ENCODE measurements at regions not wholly inside any gene's neighbourhood (a gene's known extent, or its start where the extent isn't known, plus 50 kb on each side); places are given as distances from the start of the nearest gene placed in this dataset.

DNA sequence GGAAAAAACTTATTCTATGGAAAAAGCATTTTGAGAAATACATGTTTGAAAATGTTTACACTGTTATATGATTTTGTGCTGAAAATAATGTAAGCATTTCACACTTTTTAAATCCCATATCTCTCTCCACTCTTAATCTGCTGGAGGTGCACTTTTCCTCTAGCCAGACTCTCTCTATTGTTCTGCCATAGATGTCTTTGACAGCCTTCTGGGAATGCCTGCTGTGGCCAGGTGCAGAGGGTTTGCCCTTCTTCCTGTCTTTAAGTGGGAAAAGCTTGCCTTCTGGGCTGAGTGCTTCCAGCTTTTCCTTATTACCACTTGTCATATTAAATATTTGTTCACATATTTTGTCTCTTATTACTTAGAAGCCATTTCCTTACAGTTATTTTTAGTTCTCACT lies 60.1 kb upstream of the PPM1H start:
- no peak overlapping the region for H2AFZ ChIP-seq (ENCODE audit: low read depth)
- H3F3A ChIP-seq (replicated peaks; ENCODE audit: insufficient read depth), result no peaks in the 10 kb centered on the region
- H3K4me3 ChIP-seq (ENCODE audit: low read depth in 2 of 2, low read length in 1 of 2), result no peak overlapping the region
- no peaks in the 10 kb centered on the region for H3K79me2 ChIP-seq (ENCODE audit: insufficient read depth)
- no peak overlapping the region for H3K4me2 ChIP-seq
- no peaks in the 10 kb centered on the region for H3K9me3 ChIP-seq
- H3K4me1 ChIP-seq (ENCODE audit: control insufficient read depth in 1 of 2, insufficient read depth in 2 of 2, low read depth in 1 of 2, low read length in 1 of 2), result no peaks in the 10 kb centered on the region
- no peak for DNase-seq
- CTCF ChIA-PET, result no interaction called here
- H3K27ac ChIP-seq (ENCODE audit: low read depth in 2 of 2, low read length in 1 of 2), result no peak overlapping the region
- no peak overlapping the region for H3K9ac ChIP-seq
- POLR2A ChIA-PET, result no interaction called here
- TF ChIP-seq FOXM1 (IDR thresholded peaks at IDR 0.05; ENCODE audit: low read depth), result no peak
- TF ChIP-seq TAF1 (IDR thresholded peaks at IDR 0.05; ENCODE audit: borderline replicate concordance, low read depth, low read length), result no peak
- H3K36me3 ChIP-seq (replicated peaks in 1 of 2; ENCODE audit: control insufficient read depth in 1 of 2, insufficient read depth in 2 of 2, low read length in 1 of 2), result no peaks in the 10 kb centered on the region
- no peaks in the 10 kb centered on the region for H4K20me1 ChIP-seq (ENCODE audit: insufficient read depth)
- peaks cover 22% of the 10 kb centered on the region; the same call in 1 of the 2 replicates for H3K27me3 ChIP-seq (ENCODE audit: insufficient read depth)
- H3K9me2 ChIP-seq, result no peaks in the 10 kb centered on the region

DNA sequence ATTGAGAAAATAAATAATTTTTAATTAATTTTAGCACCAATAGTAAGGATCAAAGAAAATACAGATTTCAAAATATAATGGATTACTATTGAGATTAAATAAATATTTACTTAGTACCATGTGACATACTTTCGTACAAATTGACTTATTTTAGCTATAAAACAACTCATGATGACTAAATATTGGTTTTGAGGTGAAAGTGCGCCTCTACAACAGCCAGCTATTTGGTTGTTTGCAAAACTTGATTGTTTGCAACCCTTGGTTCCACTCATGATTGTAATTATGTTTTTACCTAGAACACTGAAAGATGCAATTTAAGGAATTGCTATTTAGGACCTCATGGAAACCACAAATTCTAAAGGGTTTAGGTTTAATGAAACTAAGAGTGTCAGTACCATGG lies 51.9 kb upstream of the PPM1H start:
- Histone ChIP-seq H3K4me1 (ENCODE audit: control insufficient read depth in 1 of 2, insufficient read depth in 2 of 2, low read depth in 1 of 2, low read length in 1 of 2) (no peaks in the 10 kb centered on the region), H3K9me2 (no peaks in the 10 kb centered on the region; the same call in 1 of the 2 replicates), H3F3A (replicated peaks; ENCODE audit: insufficient read depth) (no peaks in the 10 kb centered on the region), H3K4me3 (ENCODE audit: low read depth in 2 of 2, low read length in 1 of 2) (no peak overlapping the region), H3K9me3 (no peaks in the 10 kb centered on the region), H2AFZ (ENCODE audit: low read depth) (no peak overlapping the region), H3K36me3 (replicated peaks in 1 of 2; ENCODE audit: control insufficient read depth in 1 of 2, insufficient read depth in 2 of 2, low read length in 1 of 2) (no peaks in the 10 kb centered on the region), H3K4me2 (no peak overlapping the region), H3K79me2 (ENCODE audit: insufficient read depth) (no peaks in the 10 kb centered on the region), H3K27me3 (ENCODE audit: insufficient read depth) (0 out of 2 replicates have a peak, but pooled peaks cover 6% of the 10 kb centered on the region), H4K20me1 (ENCODE audit: insufficient read depth) (no peaks in the 10 kb centered on the region), H3K9ac (no peak overlapping the region), H3K27ac (ENCODE audit: low read depth in 2 of 2, low read length in 1 of 2) (no peak overlapping the region)
- no peak for TF ChIP-seq RXRA (IDR thresholded peaks at IDR 0.05; ENCODE audit: borderline replicate concordance, low read depth)
- no peak for TF ChIP-seq FOSL2 (IDR thresholded peaks at IDR 0.05; ENCODE audit: borderline replicate concordance, low read depth)
- TF ChIP-seq NFIC (IDR thresholded peaks at IDR 0.05; ENCODE audit: borderline replicate concordance), result no peak
- TF ChIP-seq EZH2phosphoT487 (IDR thresholded peaks at IDR 0.05; ENCODE audit: borderline replicate concordance, low read depth), result no peak
- no peak for TF ChIP-seq TCF12 (IDR thresholded peaks at IDR 0.05)
- ChIA-PET CTCF (no interaction called here), POLR2A (no interaction called here)
- WGBS (ENCODE audit: low lambda C conversion rate), result 0% methylated on average over 2 of the region's 2 CpGs
- no peak for DNase-seq

Data from SK-N-SH (cell line).